Activated T-cell treated with anti-CD3 and anti-CD28 coated beads, Interleukin-2, amount 50 U/mL, for 4 hours (primary cell): ENCODE measurements at regions not wholly inside any gene's neighbourhood (a gene's known extent, or its start where the extent isn't known, plus 50 kb on each side); places are given as distances from the start of the nearest gene placed in this dataset.
"Not testable (repeated sequence)": the region's sequence is repeated elsewhere in the genome, so short reads cannot be mapped to it uniquely, and the experiment has no call there.

Experiments used
- ATAC-seq, 2 donors: fragments of 200-7000 bp; cut with Tn5 transposase; one replicate each; pipeline ENCODE4 v1.10.0; 2021
- DNase-seq: peaks from one replicate; pipeline ENCODE4 v3.0.0-alpha.2; 2020
- H3K27me3 Mint-ChIP-seq: one replicate; pipeline ENCODE4 v1.8.0; 2021; ENCODE audit warnings: low read depth, mixed read lengths
- H3K36me3 Mint-ChIP-seq: one replicate; pipeline ENCODE4 v1.8.0; 2022; ENCODE audit warnings: mixed read lengths; ENCODE audit not compliant: insufficient read depth
- H3K4me1 Mint-ChIP-seq: one replicate; pipeline ENCODE4 v1.8.0; 2021; ENCODE audit warnings: low read depth, mixed read lengths
- H3K4me3 Mint-ChIP-seq: one replicate; pipeline ENCODE4 v1.8.0; 2021; ENCODE audit warnings: mild to moderate bottlenecking, moderate library complexity, mixed read lengths
- H3K9me3 Mint-ChIP-seq: one replicate; pipeline ENCODE4 v1.8.0; 2021; ENCODE audit warnings: mixed read lengths

GRCh38 chr3:166571686-166572085 is 734.5 kb upstream of the BCHE start:
- H3K9me3 Mint-ChIP-seq, result peaks cover 15% of the 10 kb centered on the region
- not testable (repeated sequence) for H3K4me1 Mint-ChIP-seq, DNase-seq, H3K27me3 Mint-ChIP-seq, ATAC-seq, H3K36me3 Mint-ChIP-seq, H3K4me3 Mint-ChIP-seq

GRCh38 chr3:166570102-166570501 is 732.9 kb upstream of the BCHE start:
- peaks cover 15% of the 10 kb centered on the region for H3K9me3 Mint-ChIP-seq
- no peaks in the 10 kb centered on the region for H3K36me3 Mint-ChIP-seq
- ATAC-seq (no peak), DNase-seq (no peak)
- no peak overlapping the region for H3K4me3 Mint-ChIP-seq
- no peaks in the 10 kb centered on the region for H3K4me1 Mint-ChIP-seq
- no peaks in the 10 kb centered on the region for H3K27me3 Mint-ChIP-seq

GRCh38 chr3:166569589-166569988 is 732.4 kb upstream of the BCHE start:
- H3K4me3 Mint-ChIP-seq, result no peak overlapping the region

GRCh38 chr3:166560253-166560652 is 723.0 kb upstream of the BCHE start:
- Mint-ChIP-seq H3K4me1 (no peaks in the 10 kb centered on the region), H3K27me3 (no peaks in the 10 kb centered on the region), H3K36me3 (no peaks in the 10 kb centered on the region), H3K4me3 (no peak overlapping the region), H3K9me3 (peaks cover 26% of the 10 kb centered on the region)
- no peak for DNase-seq
- no peak for ATAC-seq

More at GRCh38 chr3:166569589-166569988, 732.4 kb upstream of the BCHE start:
- ATAC-seq (no peak), DNase-seq (no peak)
- H3K9me3 Mint-ChIP-seq, result peaks cover 15% of the 10 kb centered on the region
- H3K4me1 Mint-ChIP-seq, result no peaks in the 10 kb centered on the region
- H3K36me3 Mint-ChIP-seq, result no peaks in the 10 kb centered on the region
- H3K27me3 Mint-ChIP-seq, result no peaks in the 10 kb centered on the region

- DNase-seq, result no peak
- no peaks in the 10 kb centered on the region for H3K4me1 Mint-ChIP-seq
- H3K4me3 Mint-ChIP-seq, result no peak overlapping the region
- H3K36me3 Mint-ChIP-seq, result no peaks in the 10 kb centered on the region
- peaks cover 22% of the 10 kb centered on the region for H3K9me3 Mint-ChIP-seq
- no peak for ATAC-seq
- H3K27me3 Mint-ChIP-seq, result no peaks in the 10 kb centered on the region
Measured at GRCh38 chr3:166556955-166557354, 719.7 kb upstream of the BCHE start.

GRCh38 chr3:166554023-166554422 is 716.8 kb upstream of the BCHE start:
- H3K36me3 Mint-ChIP-seq, result no peaks in the 10 kb centered on the region
- no peak for DNase-seq
- no peak for ATAC-seq
- peaks cover 16% of the 10 kb centered on the region for H3K9me3 Mint-ChIP-seq
- no peaks in the 10 kb centered on the region for H3K27me3 Mint-ChIP-seq
- no peaks in the 10 kb centered on the region for H3K4me1 Mint-ChIP-seq
- H3K4me3 Mint-ChIP-seq, result no peak overlapping the region

- DNase-seq, result no peak
- Mint-ChIP-seq H3K4me1 (no peaks in the 10 kb centered on the region), H3K27me3 (no peaks in the 10 kb centered on the region), H3K36me3 (no peaks in the 10 kb centered on the region), H3K9me3 (peaks cover 30% of the 10 kb centered on the region), H3K4me3 (no peak overlapping the region)
- no peak for ATAC-seq
Measured at GRCh38 chr3:166533740-166534139, 696.5 kb upstream of the BCHE start.

GRCh38 chr3:166531730-166532129 is 694.5 kb upstream of the BCHE start:
- DNase-seq (no peak), ATAC-seq (no peak)
- peaks cover 24% of the 10 kb centered on the region for H3K9me3 Mint-ChIP-seq
- H3K4me3 Mint-ChIP-seq, result no peak overlapping the region
- no peaks in the 10 kb centered on the region for H3K4me1 Mint-ChIP-seq
- H3K36me3 Mint-ChIP-seq, result no peaks in the 10 kb centered on the region
- H3K27me3 Mint-ChIP-seq, result no peaks in the 10 kb centered on the region

GRCh38 chr3:166527325-166527724 is 690.1 kb upstream of the BCHE start:
- no peaks in the 10 kb centered on the region for H3K27me3 Mint-ChIP-seq
- DNase-seq (no peak), ATAC-seq (no peak)
- H3K9me3 Mint-ChIP-seq, result peaks cover 11% of the 10 kb centered on the region
- no peak overlapping the region for H3K4me3 Mint-ChIP-seq
- no peaks in the 10 kb centered on the region for H3K4me1 Mint-ChIP-seq
- no peaks in the 10 kb centered on the region for H3K36me3 Mint-ChIP-seq

GRCh38 chr3:166526881-166527280 is 689.7 kb upstream of the BCHE start:
- ATAC-seq, result no peak
- H3K9me3 Mint-ChIP-seq, result peaks cover 9% of the 10 kb centered on the region

GRCh38 chr3:166522017-166522416 is 684.8 kb upstream of the BCHE start:
- Mint-ChIP-seq H3K4me1 (no peaks in the 10 kb centered on the region), H3K4me3 (no peak overlapping the region), H3K36me3 (no peaks in the 10 kb centered on the region), H3K27me3 (no peaks in the 10 kb centered on the region), H3K9me3 (peaks cover 13% of the 10 kb centered on the region)
- DNase-seq (no peak), ATAC-seq (no peak)

More at GRCh38 chr3:166526881-166527280, 689.7 kb upstream of the BCHE start:
- Mint-ChIP-seq H3K4me1 (no peaks in the 10 kb centered on the region), H3K4me3 (no peak overlapping the region), H3K27me3 (no peaks in the 10 kb centered on the region), H3K36me3 (no peaks in the 10 kb centered on the region)
- no peak for DNase-seq

GRCh38 chr3:166519443-166519842 is 682.2 kb upstream of the BCHE start:
- Mint-ChIP-seq H3K4me3 (no peak overlapping the region), H3K9me3 (peaks cover 17% of the 10 kb centered on the region), H3K27me3 (no peaks in the 10 kb centered on the region), H3K36me3 (no peaks in the 10 kb centered on the region), H3K4me1 (no peaks in the 10 kb centered on the region)
- ATAC-seq (no peak), DNase-seq (no peak)

GRCh38 chr3:166518040-166518439 is 680.8 kb upstream of the BCHE start:
- Mint-ChIP-seq H3K36me3 (no peaks in the 10 kb centered on the region), H3K4me3 (no peak overlapping the region), H3K4me1 (no peaks in the 10 kb centered on the region), H3K27me3 (no peaks in the 10 kb centered on the region), H3K9me3 (peaks cover 20% of the 10 kb centered on the region)
- DNase-seq (no peak), ATAC-seq (no peak)

GRCh38 chr3:166510382-166510781 is 673.2 kb upstream of the BCHE start:
- no peak for DNase-seq
- Mint-ChIP-seq H3K4me3 (no peak overlapping the region), H3K27me3 (no peaks in the 10 kb centered on the region), H3K9me3 (peaks cover 15% of the 10 kb centered on the region), H3K4me1 (no peaks in the 10 kb centered on the region), H3K36me3 (no peaks in the 10 kb centered on the region)
- no peak for ATAC-seq

- H3K36me3 Mint-ChIP-seq, ATAC-seq, H3K4me3 Mint-ChIP-seq, H3K4me1 Mint-ChIP-seq, DNase-seq, H3K27me3 Mint-ChIP-seq: not testable (repeated sequence)
- peaks cover 22% of the 10 kb centered on the region for H3K9me3 Mint-ChIP-seq
Measured at GRCh38 chr3:166500420-166500819, 663.2 kb upstream of the BCHE start.

- Mint-ChIP-seq H3K4me3 (no peak overlapping the region), H3K4me1 (no peaks in the 10 kb centered on the region), H3K27me3 (no peaks in the 10 kb centered on the region), H3K36me3 (no peaks in the 10 kb centered on the region), H3K9me3 (peaks cover 22% of the 10 kb centered on the region)
- ATAC-seq (no peak), DNase-seq (no peak)
Measured at GRCh38 chr3:166499636-166500035, 662.4 kb upstream of the BCHE start.
